Prostate gland (tissue), 2 donors: ENCODE measurements at regions not wholly inside any gene's neighbourhood (a gene's known extent, or its start where the extent isn't known, plus 50 kb on each side); places are given as distances from the start of the nearest gene placed in this dataset.

Experiments
- CTCF ChIP-seq, 4 experiments: fragments of 200-600 bp in 2 of 4; fragments of 450-650 bp in 2 of 4; sonication (generic) in 2 of 4; IDR thresholded peaks; 1 replicate in 3 of 4; 2 replicates in 1 of 4; pipeline ENCODE4 v1.5.1; 2016 to 2019; ENCODE audit warnings: antibody characterized with exemption in 4 of 4, mild to moderate bottlenecking in 2 of 4, moderate library complexity in 2 of 4
- POLR2A ChIP-seq: fragments of 450-650 bp; IDR thresholded peaks from one replicate; pipeline ENCODE4 v1.6.1; 2016; ENCODE audit warnings: antibody characterized with exemption, mild to moderate bottlenecking

GRCh38 chr7:106536079-106536478 is 124.9 kb downstream of the CCDC71L start:
- TF ChIP-seq POLR2A, result no peak
- TF ChIP-seq CTCF (IDR thresholded peaks at IDR 0.05), result no peak
